Lower leg skin (tissue), 4 donors: ENCODE measurements at regions not wholly inside any gene's neighbourhood (a gene's known extent, or its start where the extent isn't known, plus 50 kb on each side); places are given as distances from the start of the nearest gene placed in this dataset.

Source experiments
- DNase-seq, 2 donors: peaks; one replicate each; pipeline ENCODE4 v3.0.0-alpha.2; 2019; ENCODE audit warnings: low spot score in 2 of 2
- H3K4me3 ChIP-seq: fragments of 200-600 bp; sonication (generic); 2 replicates; pipeline ENCODE4 v1.5.1; 2017; ENCODE audit warnings: mild to moderate bottlenecking, low read depth; ENCODE audit not compliant: poor library complexity, severe bottlenecking
- POLR2A ChIP-seq, 2 donors: fragments of 450-650 bp; IDR thresholded peaks; one replicate each; pipeline ENCODE4 v1.6.1; 2016 to 2017; ENCODE audit warnings: antibody characterized with exemption in 2 of 2, mild to moderate bottlenecking in 1 of 2, moderate library complexity in 1 of 2
- WGBS, 2 donors: methylation state at CpG; one replicate each; pipeline ENCODE4 v1.1.5; 2018; 5-methylcytosine and 5-hydroxymethylcytosine counted together
- intact Hi-C: fragments of 100-400 bp; cut with DNase I; formaldehyde crosslinking; loops from one replicate; pipeline ENCODE4 v1.15.0; 2023; ENCODE audit warnings: low total_unique reads
- TF ChIP-seq, protein P1 (sequence below), 3 donors: fragments of 450-650 bp; IDR thresholded peaks; one replicate each; pipeline ENCODE4 v1.5.1; 2016; ENCODE audit warnings: antibody characterized with exemption in 3 of 3, mild to moderate bottlenecking in 3 of 3, moderate library complexity in 2 of 3

DNA sequence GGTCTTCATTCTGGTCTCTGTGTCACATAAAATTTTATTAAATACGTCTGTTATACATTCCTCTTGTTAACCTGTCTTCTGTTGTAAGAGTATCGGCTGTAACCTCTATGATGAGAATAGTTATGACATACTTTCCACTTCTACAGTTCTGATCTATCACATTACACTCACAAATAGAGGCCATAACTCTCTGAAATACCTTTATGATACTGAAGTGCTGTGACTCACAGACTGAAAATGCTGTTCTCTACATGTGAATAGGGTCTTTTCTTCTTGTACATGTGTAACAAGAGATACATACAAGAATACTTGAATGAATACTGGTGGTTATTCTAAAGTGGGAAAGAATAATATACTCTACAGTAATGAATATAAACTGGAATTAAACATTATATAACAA, 1047.6 kb downstream of the TECRL start:
- DNase-seq: no peak
- TF ChIP-seq, protein P1, sequence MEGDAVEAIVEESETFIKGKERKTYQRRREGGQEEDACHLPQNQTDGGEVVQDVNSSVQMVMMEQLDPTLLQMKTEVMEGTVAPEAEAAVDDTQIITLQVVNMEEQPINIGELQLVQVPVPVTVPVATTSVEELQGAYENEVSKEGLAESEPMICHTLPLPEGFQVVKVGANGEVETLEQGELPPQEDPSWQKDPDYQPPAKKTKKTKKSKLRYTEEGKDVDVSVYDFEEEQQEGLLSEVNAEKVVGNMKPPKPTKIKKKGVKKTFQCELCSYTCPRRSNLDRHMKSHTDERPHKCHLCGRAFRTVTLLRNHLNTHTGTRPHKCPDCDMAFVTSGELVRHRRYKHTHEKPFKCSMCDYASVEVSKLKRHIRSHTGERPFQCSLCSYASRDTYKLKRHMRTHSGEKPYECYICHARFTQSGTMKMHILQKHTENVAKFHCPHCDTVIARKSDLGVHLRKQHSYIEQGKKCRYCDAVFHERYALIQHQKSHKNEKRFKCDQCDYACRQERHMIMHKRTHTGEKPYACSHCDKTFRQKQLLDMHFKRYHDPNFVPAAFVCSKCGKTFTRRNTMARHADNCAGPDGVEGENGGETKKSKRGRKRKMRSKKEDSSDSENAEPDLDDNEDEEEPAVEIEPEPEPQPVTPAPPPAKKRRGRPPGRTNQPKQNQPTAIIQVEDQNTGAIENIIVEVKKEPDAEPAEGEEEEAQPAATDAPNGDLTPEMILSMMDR (IDR thresholded peaks at IDR 0.05): no peak
- no peak for TF ChIP-seq POLR2A (IDR thresholded peaks at IDR 0.05)
- no peak overlapping the region for H3K4me3 ChIP-seq
- 86 to 87% methylated on average over 2 of the region's 2 CpGs for WGBS, 2 donors
- intact Hi-C loops: no loop called here

DNA sequence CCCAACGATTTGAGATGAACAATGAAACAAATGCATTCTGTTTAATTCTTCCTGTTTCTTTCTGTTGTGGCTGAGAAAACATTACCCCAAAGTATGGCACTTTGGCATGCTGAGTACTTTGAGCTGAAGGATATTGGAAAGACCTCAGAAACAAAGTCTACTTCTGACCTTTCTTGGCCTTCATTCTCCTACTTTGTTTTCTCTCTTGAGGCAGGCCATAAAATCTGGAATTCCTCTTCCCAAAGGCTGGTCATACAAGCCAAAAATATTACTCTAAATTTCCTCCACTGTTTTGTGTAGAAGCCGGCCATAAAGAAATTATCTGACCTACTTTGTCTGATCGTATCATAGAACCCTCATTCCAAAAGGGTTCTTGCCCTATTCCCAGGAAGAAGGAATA, 1048.2 kb downstream of the TECRL start:
- DNase-seq: no peak
- TF ChIP-seq, protein P1 (IDR thresholded peaks at IDR 0.05): no peak
- TF ChIP-seq POLR2A (IDR thresholded peaks at IDR 0.05): no peak
- intact Hi-C loops: no loop called here
- H3K4me3 ChIP-seq: no peak overlapping the region
- WGBS, 2 donors: 70 to 75% methylated on average over 3 of the region's 3 CpGs

DNA sequence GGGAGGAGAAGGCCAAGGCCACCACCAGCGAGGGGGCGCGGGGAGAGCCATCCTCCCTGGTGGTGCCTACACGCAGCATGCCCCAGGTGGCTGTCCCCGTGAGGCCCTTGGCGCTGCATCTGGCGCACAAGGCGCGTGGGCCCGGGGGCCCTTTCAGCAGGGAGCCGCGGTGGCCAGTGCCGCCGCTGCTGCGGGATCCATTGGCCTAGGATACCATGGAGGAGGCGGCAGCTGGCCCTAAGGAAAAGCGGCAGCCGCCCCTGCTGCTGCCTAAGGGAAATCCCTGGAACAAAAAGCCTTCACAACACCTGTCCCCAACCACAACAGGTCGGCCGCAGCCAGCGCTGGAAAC, 1059.6 kb downstream of the TECRL start:
- WGBS, 2 donors: 92 to 96% methylated on average over 11 to 21 of the region's 21 CpGs
- TF ChIP-seq, protein P1 (IDR thresholded peaks at IDR 0.05): no peak
- TF ChIP-seq POLR2A (IDR thresholded peaks at IDR 0.05): no peak
- H3K4me3 ChIP-seq: no peak overlapping the region
- DNase-seq: no peak
- intact Hi-C loops: no loop called here

DNA sequence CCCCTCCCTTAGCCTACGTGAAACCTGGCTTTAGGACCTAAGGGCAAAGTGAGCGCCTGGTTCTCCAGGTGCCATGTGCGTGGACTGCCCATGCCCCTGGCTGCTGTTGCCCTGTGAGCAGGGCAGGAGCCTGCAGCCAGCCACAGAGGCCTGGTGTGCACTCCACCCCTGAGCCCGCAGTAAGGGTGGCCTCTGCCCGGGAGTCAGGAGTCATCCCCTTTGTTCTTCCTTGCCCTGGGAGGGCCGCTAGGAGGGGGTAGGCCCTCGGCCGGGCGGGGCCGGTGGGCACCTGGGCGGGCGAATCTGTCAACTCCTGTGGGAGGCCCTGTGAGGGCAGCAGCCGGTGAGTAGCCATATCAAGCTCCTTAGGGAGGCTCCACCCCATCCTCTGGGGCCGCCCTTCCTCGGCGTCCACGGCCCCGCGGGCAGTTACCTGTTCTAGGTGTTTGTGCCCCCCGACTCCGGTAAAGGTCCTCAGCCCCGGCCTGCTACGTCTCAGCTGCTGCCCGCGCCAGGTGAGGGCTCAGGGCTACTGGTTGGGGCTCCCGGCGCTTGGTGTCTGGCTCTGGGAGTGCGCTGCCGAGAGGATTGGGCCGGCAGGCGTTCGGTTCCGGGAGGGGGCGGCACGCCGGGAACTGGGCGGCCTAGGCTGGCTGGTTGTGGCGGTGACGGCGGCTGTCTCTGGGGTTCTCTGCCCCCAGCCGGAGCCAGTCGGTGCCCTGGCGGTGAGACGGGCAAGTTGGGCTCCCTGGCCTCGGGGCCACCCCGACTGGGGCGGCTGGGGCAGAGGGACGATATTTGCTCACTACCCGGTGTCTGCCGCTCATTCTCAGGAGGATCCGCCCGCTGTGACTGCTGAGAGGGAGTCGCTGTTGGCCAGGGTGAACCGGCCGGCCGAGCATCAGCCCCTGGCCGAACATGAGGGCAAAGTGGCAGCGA, 1060.2 kb downstream of the TECRL start:
- intact Hi-C loops: no loop called here

DNA sequence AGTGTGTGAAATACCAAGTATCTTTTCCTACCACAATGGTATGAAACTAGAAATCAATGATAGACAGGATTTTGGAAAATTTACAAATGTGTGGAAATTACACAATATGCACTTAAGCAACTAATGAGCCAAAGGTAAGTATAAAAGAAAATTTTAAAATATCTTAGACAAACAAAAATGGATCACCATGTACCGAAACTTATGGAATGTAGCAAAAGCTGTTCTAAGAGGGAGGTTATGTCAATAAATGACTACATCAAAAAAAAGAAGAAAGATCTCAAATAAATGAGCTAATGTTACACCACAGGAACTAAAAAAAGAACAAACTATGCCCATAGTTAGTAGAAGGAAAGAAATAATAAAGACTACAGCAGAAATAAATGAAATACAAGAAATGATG, 1084.1 kb downstream of the TECRL start:
- TF ChIP-seq, protein P1 (IDR thresholded peaks at IDR 0.05): no peak
- TF ChIP-seq POLR2A (IDR thresholded peaks at IDR 0.05): no peak
- WGBS, 2 donors: 56 to 63% methylated on average over 1 of the region's 1 CpG
- intact Hi-C loops: no loop called here

More for the DNA sequence above, 1060.2 kb downstream of the TECRL start:
- TF ChIP-seq, protein P1 (IDR thresholded peaks at IDR 0.05): no peak
- TF ChIP-seq POLR2A (IDR thresholded peaks at IDR 0.05): no peak
- DNase-seq: no peak
- WGBS, 2 donors: 93% methylated on average over 24 to 51 of the region's 58 CpGs
- no peak overlapping the region for H3K4me3 ChIP-seq

More for the DNA sequence above, 1084.1 kb downstream of the TECRL start:
- no peak overlapping the region for H3K4me3 ChIP-seq
- DNase-seq: no peak
